ENCODE measurements at regions not wholly inside any gene's neighbourhood (a gene's known extent, or its start where the extent isn't known, plus 50 kb on each side); places are given as distances from the start of the nearest gene placed in this dataset.

- WGBS (ENCODE audit: insufficient coverage), result no CpG with 5 or more reads among the region's 1 CpG
These were observed 178.8 kb upstream of the TWIST2 start for GRCh38 chr2:238669046-238669445.

GRCh38 chr2:238669581-238670080 is 178.3 kb upstream of the TWIST2 start:
- Histone ChIP-seq H3K9ac (ENCODE audit: insufficient read depth, low read length, poor library complexity, severe bottlenecking) (no peak overlapping the region), H3K9me3 (replicated peaks in 1 of 2; ENCODE audit: control insufficient read depth in 1 of 2, insufficient read depth in 1 of 2, low read length in 2 of 2) (peaks cover 0 to 4% of the 10 kb centered on the region in 2 donors), H3K4me1 (ENCODE audit: control insufficient read depth in 1 of 2, insufficient read depth in 2 of 2, low read length in 2 of 2) (no peaks in the 10 kb centered on the region), H3K79me2 (ENCODE audit: insufficient read depth, low read length) (no peaks in the 10 kb centered on the region), H3K27me3 (ENCODE audit: control insufficient read depth in 2 of 2, insufficient read depth in 2 of 2, low read length in 2 of 2) (peaks cover 2 to 3% of the 10 kb centered on the region in 2 donors), H3K4me3 (replicated peaks in 1 of 3; ENCODE audit: low read depth in 2 of 3, low read length in 3 of 3) (no peak overlapping the region), H4K20me1 (ENCODE audit: insufficient read depth, low read length) (no peaks in the 10 kb centered on the region), H3K4me2 (replicated peaks; ENCODE audit: extremely low read depth, low read length, poor library complexity, severe bottlenecking) (no peak overlapping the region), H3K27ac (ENCODE audit: low read depth in 1 of 2, low read length in 2 of 2) (no peak overlapping the region), H2AFZ (ENCODE audit: insufficient read depth, low read depth, low read length, poor library complexity, severe bottlenecking) (no peak overlapping the region), H3K36me3 (replicated peaks in 1 of 2; ENCODE audit: control insufficient read depth in 1 of 2, insufficient read depth in 2 of 2, low read length in 2 of 2) (no peaks in the 10 kb centered on the region)
- H3K4me3 Mint-ChIP-seq, result no peak overlapping the region
- H3K4me1 Mint-ChIP-seq, result no peaks in the 10 kb centered on the region
- no peak for TF ChIP-seq CTCF (IDR thresholded peaks at IDR 0.05)
- H3K27ac Mint-ChIP-seq, result no peak overlapping the region
- no peak for DNase-seq
- no peaks in the 10 kb centered on the region for H3K36me3 Mint-ChIP-seq
- H3K9me3 Mint-ChIP-seq, result peaks cover 5 to 23% (median 9%) of the 10 kb centered on the region in 7 donors
- H3K27me3 Mint-ChIP-seq (ENCODE audit: low read depth in 3 of 3), result peaks cover 0 to 8% (median 6%) of the 10 kb centered on the region in 3 donors
- intact Hi-C loops (cut with micrococcal nuclease), result no loop called here

More at GRCh38 chr2:238669046-238669445, 178.8 kb upstream of the TWIST2 start:
- Mint-ChIP-seq H3K27me3 (ENCODE audit: low read depth in 3 of 3) (peaks cover 1 to 8% (median 6%) of the 10 kb centered on the region in 3 donors), H3K4me3 (no peak overlapping the region), H3K36me3 (no peaks in the 10 kb centered on the region), H3K4me1 (no peaks in the 10 kb centered on the region), H3K27ac (no peak overlapping the region), H3K9me3 (peaks cover 6 to 25% (median 12%) of the 10 kb centered on the region in 7 donors)
- H3K27ac ChIP-seq (ENCODE audit: low read depth in 1 of 2, low read length in 2 of 2), result no peak overlapping the region
- H3K36me3 ChIP-seq (replicated peaks in 1 of 2; ENCODE audit: control insufficient read depth in 1 of 2, insufficient read depth in 2 of 2, low read length in 2 of 2), result no peaks in the 10 kb centered on the region
- no peaks in the 10 kb centered on the region for H3K4me1 ChIP-seq (ENCODE audit: control insufficient read depth in 1 of 2, insufficient read depth in 2 of 2, low read length in 2 of 2)
- no peak overlapping the region for H3K4me2 ChIP-seq (replicated peaks; ENCODE audit: extremely low read depth, low read length, poor library complexity, severe bottlenecking)
- TF ChIP-seq CTCF (IDR thresholded peaks at IDR 0.05), result no peak
- intact Hi-C loops (cut with micrococcal nuclease), result no loop called here
- H4K20me1 ChIP-seq (ENCODE audit: insufficient read depth, low read length), result no peaks in the 10 kb centered on the region
- H3K27me3 ChIP-seq (ENCODE audit: control insufficient read depth in 2 of 2, insufficient read depth in 2 of 2, low read length in 2 of 2), result peaks cover 2 to 3% of the 10 kb centered on the region in 2 donors
- no peak overlapping the region for H3K4me3 ChIP-seq (replicated peaks in 1 of 3; ENCODE audit: low read depth in 2 of 3, low read length in 3 of 3)
- no peak overlapping the region for H2AFZ ChIP-seq (ENCODE audit: insufficient read depth, low read depth, low read length, poor library complexity, severe bottlenecking)
- no peaks in the 10 kb centered on the region for H3K79me2 ChIP-seq (ENCODE audit: insufficient read depth, low read length)
- peaks cover 4% of the 10 kb centered on the region in 2 donors for H3K9me3 ChIP-seq (replicated peaks in 1 of 2; ENCODE audit: control insufficient read depth in 1 of 2, insufficient read depth in 1 of 2, low read length in 2 of 2)
- DNase-seq, result no peak
- H3K9ac ChIP-seq (ENCODE audit: insufficient read depth, low read length, poor library complexity, severe bottlenecking), result no peak overlapping the region

Data from CD14-positive monocyte (primary cell).